ENCODE measurements at regions not wholly inside any gene's neighbourhood (a gene's known extent, or its start where the extent isn't known, plus 50 kb on each side); places are given as distances from the start of the nearest gene placed in this dataset.

DNA sequence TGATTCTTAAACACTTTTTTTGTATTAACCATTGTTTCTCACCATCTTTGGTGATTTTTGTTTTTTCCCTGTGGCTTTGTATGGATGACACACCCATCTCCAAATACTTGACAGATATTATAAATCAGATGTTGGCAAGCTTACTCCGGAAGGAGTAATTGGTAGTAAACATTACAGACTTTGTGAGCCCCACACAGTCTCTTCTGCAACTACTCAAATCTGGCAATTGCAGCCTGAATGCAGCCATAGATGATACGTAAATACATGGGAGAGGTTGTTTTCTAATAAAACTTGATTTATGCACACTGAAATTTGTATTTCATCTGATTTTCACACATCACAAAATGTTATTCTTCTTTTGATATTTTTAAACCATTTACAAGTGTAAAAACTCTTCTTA is 331.5 kb downstream of the ARPP21 start (continued):
- TF ChIP-seq RAD21 (IDR thresholded peaks at IDR 0.05 in 1 of 2, conservative IDR thresholded peaks at IDR 0.05 in 1 of 2; ENCODE audit: low read depth in 2 of 2, low read length in 2 of 2) (no peak), RBBP5 (IDR thresholded peaks at IDR 0.05; ENCODE audit: borderline replicate concordance, low read depth, low read length) (no peak), ZNF274 (IDR thresholded peaks at IDR 0.05; ENCODE audit: borderline replicate concordance, extremely low read depth, low read length) (no peak)

Measured in H1 (cell line).